Choroid plexus epithelial cell (primary cell): ENCODE measurements at regions not wholly inside any gene's neighbourhood (a gene's known extent, or its start where the extent isn't known, plus 50 kb on each side); places are given as distances from the start of the nearest gene placed in this dataset.

Experiments
- DNase-seq: peaks from one replicate; pipeline ENCODE4 v3.0.0-alpha.2; 2010; ENCODE audit warnings: low read depth
- H3K4me3 ChIP-seq: 2 replicates; pipeline ENCODE4 v1.5.1; 2011; ENCODE audit warnings: low read depth, mild to moderate bottlenecking, control low read depth, low read length, moderate library complexity
- CTCF ChIP-seq: conservative IDR thresholded peaks from 2 replicates; pipeline ENCODE4 v1.5.1; 2011; ENCODE audit warnings: low read depth, mild to moderate bottlenecking, control low read depth, inconsistent platforms, low read length, moderate library complexity

GRCh38 chr10:31584876-31585275 is 265.9 kb downstream of the ZEB1 start:
- TF ChIP-seq CTCF: no peak

GRCh38 chr10:31584098-31584631 is 265.1 kb downstream of the ZEB1 start:
- no peak for TF ChIP-seq CTCF
- no peak overlapping the region for H3K4me3 ChIP-seq
- DNase-seq: no peak

More at GRCh38 chr10:31584876-31585275, 265.9 kb downstream of the ZEB1 start:
- no peak overlapping the region for H3K4me3 ChIP-seq
- no peak for DNase-seq

GRCh38 chr10:31583293-31583692 is 264.3 kb downstream of the ZEB1 start:
- no peak overlapping the region for H3K4me3 ChIP-seq
- DNase-seq: no peak
- TF ChIP-seq CTCF: no peak

DNA sequence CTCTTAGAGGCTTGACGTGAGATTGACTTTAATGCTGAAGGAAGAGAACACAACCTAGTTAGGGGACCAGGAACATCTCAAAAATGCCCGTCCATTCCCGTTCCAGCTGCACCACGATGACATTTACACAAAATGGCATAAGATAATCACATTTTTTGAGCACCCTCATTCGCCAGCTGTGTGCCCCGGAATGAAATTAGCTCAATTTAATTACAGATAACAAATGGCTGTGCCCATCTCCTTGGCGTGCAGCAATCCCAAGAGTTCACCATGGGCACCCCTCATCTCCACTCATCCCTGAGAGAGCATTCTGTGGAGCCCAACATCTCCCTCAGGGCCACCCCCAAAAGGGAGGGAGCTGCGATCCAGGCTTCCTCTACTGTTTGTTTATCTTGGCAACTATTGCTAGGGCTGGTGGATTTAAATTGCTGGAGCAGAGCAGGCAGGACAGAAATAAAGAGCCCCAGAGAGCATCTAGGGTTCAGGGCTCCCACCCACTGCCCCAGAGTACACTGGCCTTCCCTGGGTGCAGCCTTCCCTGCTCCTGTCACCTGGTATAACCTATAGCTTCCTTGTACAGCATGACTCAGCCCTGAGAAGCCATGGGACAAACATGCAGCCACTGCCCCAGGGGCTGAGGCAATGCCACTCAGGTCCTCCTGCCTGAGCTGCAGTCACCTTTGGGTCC is 263.5 kb downstream of the ZEB1 start:
- no peak overlapping the region for H3K4me3 ChIP-seq
- peak; percentile 42 for DNase-seq
- no peak for TF ChIP-seq CTCF

DNA sequence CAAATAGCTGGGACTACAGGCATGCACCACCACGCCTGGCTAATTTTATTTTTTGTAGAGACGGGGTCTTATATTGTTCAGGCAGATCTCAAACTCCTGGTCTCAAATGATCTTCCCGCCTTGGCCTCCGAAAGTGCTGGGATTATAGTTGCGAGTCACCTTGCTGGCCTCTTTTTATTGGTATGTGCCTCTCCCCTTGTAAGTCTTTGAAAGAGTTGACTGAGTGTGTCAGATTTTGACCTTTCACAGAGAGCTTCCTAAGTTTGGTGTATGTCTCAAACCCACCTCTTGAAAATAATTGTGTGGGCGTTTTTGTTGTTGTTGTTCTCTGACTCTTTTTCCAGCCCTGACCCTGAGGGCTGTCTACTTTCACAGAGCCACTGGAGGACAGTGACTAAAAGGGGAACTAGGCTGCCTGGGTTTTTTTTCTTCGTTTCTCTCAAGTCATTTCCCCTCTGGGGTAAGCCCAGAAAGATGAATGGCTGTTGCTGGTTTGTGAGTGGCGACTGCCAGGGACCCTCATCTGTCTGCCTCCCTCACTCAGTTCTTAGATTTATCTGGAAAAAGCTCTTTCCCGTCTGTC is 262.8 kb downstream of the ZEB1 start:
- no peak for TF ChIP-seq CTCF
- DNase-seq: no peak
- no peak overlapping the region for H3K4me3 ChIP-seq

DNA sequence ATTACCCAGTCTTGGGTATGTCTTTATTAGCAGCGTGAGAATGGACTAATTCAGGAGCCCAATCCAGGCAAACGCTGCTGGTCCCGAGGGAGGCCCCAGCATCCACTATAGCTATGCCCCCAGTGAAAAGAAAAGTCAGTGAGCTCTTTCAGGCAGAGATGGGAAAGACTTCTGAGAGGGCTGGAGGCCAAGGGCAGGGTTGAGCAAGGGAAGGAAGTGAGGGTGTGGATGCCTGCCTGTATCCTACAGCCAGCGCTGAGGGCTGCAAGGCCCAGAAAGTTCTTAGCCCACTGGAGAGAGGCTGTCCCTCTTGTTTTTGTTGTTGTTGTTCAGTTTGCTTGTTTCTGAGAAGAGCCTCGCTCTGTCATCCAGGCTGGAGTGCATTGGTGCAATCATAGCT is 261.6 kb downstream of the ZEB1 start:
- TF ChIP-seq CTCF: no peak
- H3K4me3 ChIP-seq: no peak overlapping the region
- DNase-seq: no peak
